ENCODE measurements at regions not wholly inside any gene's neighbourhood (a gene's known extent, or its start where the extent isn't known, plus 50 kb on each side); places are given as distances from the start of the nearest gene placed in this dataset.
"Not testable (repeated sequence)": the region's sequence is repeated elsewhere in the genome, so short reads cannot be mapped to it uniquely, and the experiment has no call there.

GRCh38 chr4:79678472-79679202 lies 270.6 kb upstream of the GK2 start:
- Histone ChIP-seq H3K27me3 (replicated peaks; ENCODE audit: insufficient read depth) (no peaks in the 10 kb centered on the region), H3K9ac (no peak overlapping the region), H3K4me3 (no peak overlapping the region), H3K27ac (no peak overlapping the region), H3K9me2 (ENCODE audit: insufficient read depth) (no peaks in the 10 kb centered on the region), H2AFZ (no peak overlapping the region), H3F3A (ENCODE audit: insufficient read depth) (no peaks in the 10 kb centered on the region), H3K36me3 (ENCODE audit: low read depth) (no peaks in the 10 kb centered on the region), H3K4me2 (ENCODE audit: unreplicated experiment) (no peak overlapping the region), H3K79me2 (ENCODE audit: insufficient read depth) (no peaks in the 10 kb centered on the region), H4K20me1 (ENCODE audit: insufficient read depth) (no peaks in the 10 kb centered on the region), H3K9me3 (ENCODE audit: low read depth) (no peaks in the 10 kb centered on the region), H3K4me1 (ENCODE audit: insufficient read depth) (no peaks in the 10 kb centered on the region)
- DNase-seq, result no peak
- in situ Hi-C loops (cut with MboI), result no loop called here
- WGBS, 2 experiments (ENCODE audit: low coverage in 1 of 2, low lambda C conversion rate in 2 of 2, missing lambda C conversion rate in 2 of 2), result 53 to 67% methylated on average over 4 of the region's 4 CpGs
- no peak for TF ChIP-seq EZH2phosphoT487 (IDR thresholded peaks at IDR 0.05; ENCODE audit: insufficient read depth, low read depth)
- no peak for TF ChIP-seq EZH2 (IDR thresholded peaks at IDR 0.05; ENCODE audit: insufficient read depth, poor library complexity, severe bottlenecking)

GRCh38 chr4:79676705-79677104 lies 268.7 kb upstream of the GK2 start:
- DNase-seq, result peak; percentile 25
- no peak overlapping the region for H3K4me2 ChIP-seq (ENCODE audit: unreplicated experiment)

GRCh38 chr4:79674906-79675305 lies 266.9 kb upstream of the GK2 start:
- H3K36me3 ChIP-seq (ENCODE audit: low read depth); H3K9me3 ChIP-seq (ENCODE audit: low read depth); H3K79me2 ChIP-seq (ENCODE audit: insufficient read depth); H2AFZ ChIP-seq; in situ Hi-C loops (cut with MboI); H3K9ac ChIP-seq; H3K27me3 ChIP-seq (replicated peaks; ENCODE audit: insufficient read depth); H3F3A ChIP-seq (ENCODE audit: insufficient read depth); H3K4me2 ChIP-seq (ENCODE audit: unreplicated experiment); H3K27ac ChIP-seq; DNase-seq; H3K9me2 ChIP-seq (ENCODE audit: insufficient read depth); H3K4me1 ChIP-seq (ENCODE audit: insufficient read depth); H3K4me3 ChIP-seq; H4K20me1 ChIP-seq (ENCODE audit: insufficient read depth): not testable (repeated sequence)
- 34 to 44% methylated on average over 4 of the region's 4 CpGs for WGBS, 2 experiments (ENCODE audit: low coverage in 1 of 2, low lambda C conversion rate in 2 of 2, missing lambda C conversion rate in 2 of 2)

More at GRCh38 chr4:79676705-79677104, 268.7 kb upstream of the GK2 start:
- no peaks in the 10 kb centered on the region for H3F3A ChIP-seq (ENCODE audit: insufficient read depth)
- no peaks in the 10 kb centered on the region for H3K27me3 ChIP-seq (replicated peaks; ENCODE audit: insufficient read depth)
- no peak overlapping the region for H3K27ac ChIP-seq
- H3K9me2 ChIP-seq (ENCODE audit: insufficient read depth), result no peaks in the 10 kb centered on the region
- no peaks in the 10 kb centered on the region for H3K4me1 ChIP-seq (ENCODE audit: insufficient read depth)
- TF ChIP-seq EZH2phosphoT487 (IDR thresholded peaks at IDR 0.05; ENCODE audit: insufficient read depth, low read depth) (no peak), EZH2 (IDR thresholded peaks at IDR 0.05; ENCODE audit: insufficient read depth, poor library complexity, severe bottlenecking) (no peak)
- H4K20me1 ChIP-seq (ENCODE audit: insufficient read depth), result no peaks in the 10 kb centered on the region
- no peak overlapping the region for H3K9ac ChIP-seq
- H3K9me3 ChIP-seq (ENCODE audit: low read depth), result no peaks in the 10 kb centered on the region
- whole genome bisulfite sequencing, 2 experiments (ENCODE audit: low coverage in 1 of 2, low lambda C conversion rate in 2 of 2, missing lambda C conversion rate in 2 of 2), result 21 to 29% methylated on average over 2 of the region's 2 CpGs
- no peak overlapping the region for H3K4me3 ChIP-seq
- in situ Hi-C loops (cut with MboI), result no loop called here
- H3K36me3 ChIP-seq (ENCODE audit: low read depth), result no peaks in the 10 kb centered on the region
- no peak overlapping the region for H2AFZ ChIP-seq
- no peaks in the 10 kb centered on the region for H3K79me2 ChIP-seq (ENCODE audit: insufficient read depth)

GRCh38 chr4:79673898-79674297 lies 265.9 kb upstream of the GK2 start:
- no peak for TF ChIP-seq EZH2 (IDR thresholded peaks at IDR 0.05; ENCODE audit: insufficient read depth, poor library complexity, severe bottlenecking)
- no peak for TF ChIP-seq EZH2phosphoT487 (IDR thresholded peaks at IDR 0.05; ENCODE audit: insufficient read depth, low read depth)
- H3K9me2 ChIP-seq (ENCODE audit: insufficient read depth), result no peaks in the 10 kb centered on the region
- no peaks in the 10 kb centered on the region for H3K9me3 ChIP-seq (ENCODE audit: low read depth)
- H3K27ac ChIP-seq, result no peak overlapping the region
- H4K20me1 ChIP-seq (ENCODE audit: insufficient read depth), result no peaks in the 10 kb centered on the region
- no peaks in the 10 kb centered on the region for H3K36me3 ChIP-seq (ENCODE audit: low read depth)
- no peaks in the 10 kb centered on the region for H3F3A ChIP-seq (ENCODE audit: insufficient read depth)
- no peaks in the 10 kb centered on the region for H3K79me2 ChIP-seq (ENCODE audit: insufficient read depth)
- DNase-seq, result no peak
- H3K4me2 ChIP-seq (ENCODE audit: unreplicated experiment), result no peak overlapping the region
- in situ Hi-C loops (cut with MboI), result no loop called here
- no peak overlapping the region for H3K9ac ChIP-seq
- H3K4me1 ChIP-seq (ENCODE audit: insufficient read depth), result no peaks in the 10 kb centered on the region
- no peak overlapping the region for H2AFZ ChIP-seq
- H3K27me3 ChIP-seq (replicated peaks; ENCODE audit: insufficient read depth), result no peaks in the 10 kb centered on the region
- 77 to 90% methylated on average over 3 of the region's 3 CpGs for WGBS, 2 experiments (ENCODE audit: low coverage in 1 of 2, low lambda C conversion rate in 2 of 2, missing lambda C conversion rate in 2 of 2)
- H3K4me3 ChIP-seq, result no peak overlapping the region

GRCh38 chr4:79673377-79673776 lies 265.3 kb upstream of the GK2 start:
- Histone ChIP-seq H3K36me3 (ENCODE audit: low read depth) (no peaks in the 10 kb centered on the region), H3K27me3 (replicated peaks; ENCODE audit: insufficient read depth) (no peaks in the 10 kb centered on the region), H2AFZ (no peak overlapping the region), H3K9me3 (ENCODE audit: low read depth) (no peaks in the 10 kb centered on the region), H3K4me2 (ENCODE audit: unreplicated experiment) (no peak overlapping the region), H3K27ac (no peak overlapping the region), H3K9ac (no peak overlapping the region), H3F3A (ENCODE audit: insufficient read depth) (no peaks in the 10 kb centered on the region), H3K4me1 (ENCODE audit: insufficient read depth) (no peaks in the 10 kb centered on the region), H3K4me3 (no peak overlapping the region), H4K20me1 (ENCODE audit: insufficient read depth) (no peaks in the 10 kb centered on the region), H3K79me2 (ENCODE audit: insufficient read depth) (no peaks in the 10 kb centered on the region), H3K9me2 (ENCODE audit: insufficient read depth) (no peaks in the 10 kb centered on the region)
- TF ChIP-seq EZH2phosphoT487 (IDR thresholded peaks at IDR 0.05; ENCODE audit: insufficient read depth, low read depth) (no peak), EZH2 (IDR thresholded peaks at IDR 0.05; ENCODE audit: insufficient read depth, poor library complexity, severe bottlenecking) (no peak)
- 49 to 52% methylated on average over 7 of the region's 7 CpGs for WGBS, 2 experiments (ENCODE audit: low coverage in 1 of 2, low lambda C conversion rate in 2 of 2, missing lambda C conversion rate in 2 of 2)
- DNase-seq, result no peak
- in situ Hi-C loops (cut with MboI), result no loop called here
